ENCODE measurements at regions not wholly inside any gene's neighbourhood (a gene's known extent, or its start where the extent isn't known, plus 50 kb on each side); places are given as distances from the start of the nearest gene placed in this dataset.

DNA sequence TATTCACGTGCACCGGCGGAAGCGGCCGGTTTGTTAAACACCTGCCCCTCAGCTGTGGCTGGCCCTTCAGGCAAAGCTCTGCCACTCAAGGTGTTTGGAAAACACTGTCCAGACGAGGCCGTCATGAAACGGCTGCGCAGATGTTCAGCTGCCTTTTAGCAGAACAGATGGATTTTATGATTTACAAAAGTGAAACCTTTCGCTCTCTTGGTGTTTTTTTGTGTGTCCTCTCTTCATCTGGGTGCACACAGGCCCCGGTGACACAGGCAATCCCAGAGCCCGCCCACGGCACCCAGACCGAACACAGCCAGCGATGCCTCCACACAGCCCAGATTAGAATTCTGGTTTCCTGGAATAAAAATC lies 397.0 kb downstream of the SMOC2 start:
- TF ChIP-seq POLR2AphosphoS5 (IDR thresholded peaks at IDR 0.05; ENCODE audit: borderline replicate concordance, low read depth, low read length) (no peak), EZH2 (IDR thresholded peaks at IDR 0.05) (no peak), FOXP2 (optimal IDR thresholded peaks at IDR 0.05; ENCODE audit: control extremely low read depth, extremely low read length, insufficient read depth) (no peak)
